Sigmoid colon (tissue), 6 donors: ENCODE measurements at regions not wholly inside any gene's neighbourhood (a gene's known extent, or its start where the extent isn't known, plus 50 kb on each side); places are given as distances from the start of the nearest gene placed in this dataset.

Source experiments
- DNase-seq: peaks from one replicate; pipeline ENCODE4 v3.0.0-alpha.2; 2019
- H3K27ac ChIP-seq, 4 donors: fragments of 200-600 bp; sonication (generic); one replicate each; pipeline ENCODE4 v1.5.1; 2016 to 2019; ENCODE audit warnings: mild to moderate bottlenecking in 1 of 4
- H3K27me3 ChIP-seq, 3 donors: fragments of 200-600 bp; sonication (generic); one replicate each; pipeline ENCODE4 v1.5.1; 2019; ENCODE audit warnings: mild to moderate bottlenecking in 1 of 3
- H3K36me3 ChIP-seq, 4 donors: fragments of 200-600 bp; sonication (generic); one replicate each; pipeline ENCODE4 v1.5.1; 2016 to 2019
- H3K4me1 ChIP-seq, 4 donors: fragments of 200-600 bp; sonication (generic); one replicate each; pipeline ENCODE4 v1.5.1; 2017 to 2019
- H3K4me3 ChIP-seq, 4 donors: fragments of 200-600 bp; sonication (generic); one replicate each; pipeline ENCODE4 v1.5.1; 2017 to 2019; ENCODE audit warnings: mild to moderate bottlenecking in 2 of 4, moderate library complexity in 1 of 4
- H3K9me3 ChIP-seq, 4 donors: fragments of 200-600 bp in 3 of 4; sonication (generic) in 3 of 4; one replicate each; pipeline versions ENCODE4 v1.5.1 to v1.6.1; 2013 to 2019
- EP300 ChIP-seq, 4 donors: sonication (generic); formaldehyde crosslinking; IDR thresholded peaks; one replicate each; pipeline ENCODE4 v1.6.1; 2017; ENCODE audit warnings: antibody characterized with exemption in 4 of 4
- POLR2A ChIP-seq, 2 donors: fragments of 450-650 bp; IDR thresholded peaks; one replicate each; pipeline ENCODE4 v1.6.1; 2016; ENCODE audit warnings: antibody characterized with exemption in 2 of 2, mild to moderate bottlenecking in 2 of 2, moderate library complexity in 2 of 2
- POLR2AphosphoS5 ChIP-seq, 4 donors: sonication (generic); formaldehyde crosslinking; IDR thresholded peaks; one replicate each; pipeline ENCODE4 v1.6.1; 2017; ENCODE audit warnings: antibody characterized with exemption in 4 of 4
- WGBS, 2 donors: extraction: QIAGEN DNeasy Blood & Tissue Kit; methylation state at CpG; one replicate each; pipeline ENCODE4 v1.1.7; 2013; 5-methylcytosine and 5-hydroxymethylcytosine counted together
- intact Hi-C: fragments of 100-400 bp; cut with DNase I; formaldehyde crosslinking; loops from one replicate; pipeline ENCODE4 v1.15.1; 2023
- TF ChIP-seq, protein P1 (sequence below), 4 experiments: fragments of 450-650 bp in 3 of 4; fragments of 200-600 bp in 1 of 4; IDR thresholded peaks; one replicate each; pipeline ENCODE4 v1.5.1; 2016 to 2019; ENCODE audit warnings: antibody characterized with exemption in 4 of 4, mild to moderate bottlenecking in 3 of 4, moderate library complexity in 2 of 4
- donor health status: healthy with polysubstance abuse.
- donor health status: healthy.

DNA sequence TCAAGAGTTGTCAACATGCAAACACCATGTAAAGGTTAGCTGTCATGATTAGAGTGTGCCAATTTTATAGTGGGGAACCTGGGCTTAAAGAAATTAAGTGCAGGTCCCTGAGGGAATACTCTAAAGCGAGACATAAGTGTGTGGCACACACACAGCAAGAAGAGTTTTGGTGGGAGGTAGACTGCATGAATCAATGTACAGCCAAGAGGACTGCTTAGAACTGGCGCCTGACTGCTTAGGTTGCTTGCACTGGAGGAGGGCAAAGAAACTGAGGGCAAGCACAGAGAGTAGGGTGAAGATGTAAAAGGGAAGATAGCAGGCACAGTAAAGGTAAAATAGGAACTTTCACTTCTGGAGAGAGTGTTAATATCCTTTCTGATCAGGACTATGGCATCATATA, 184.9 kb downstream of the SOX2 start:
- WGBS, 2 donors: 84% methylated on average over 2 of the region's 2 CpGs
- Histone ChIP-seq H3K36me3 (no peaks in the 10 kb centered on the region), H3K27ac (no peak overlapping the region), H3K27me3 (no peaks in the 10 kb centered on the region), H3K4me3 (no peak overlapping the region), H3K4me1 (no peaks in the 10 kb centered on the region), H3K9me3 (no peaks in the 10 kb centered on the region)
- intact Hi-C loops: no loop called here
- no peak for DNase-seq
- TF ChIP-seq POLR2A (IDR thresholded peaks at IDR 0.05): no peak
- TF ChIP-seq, protein P1, sequence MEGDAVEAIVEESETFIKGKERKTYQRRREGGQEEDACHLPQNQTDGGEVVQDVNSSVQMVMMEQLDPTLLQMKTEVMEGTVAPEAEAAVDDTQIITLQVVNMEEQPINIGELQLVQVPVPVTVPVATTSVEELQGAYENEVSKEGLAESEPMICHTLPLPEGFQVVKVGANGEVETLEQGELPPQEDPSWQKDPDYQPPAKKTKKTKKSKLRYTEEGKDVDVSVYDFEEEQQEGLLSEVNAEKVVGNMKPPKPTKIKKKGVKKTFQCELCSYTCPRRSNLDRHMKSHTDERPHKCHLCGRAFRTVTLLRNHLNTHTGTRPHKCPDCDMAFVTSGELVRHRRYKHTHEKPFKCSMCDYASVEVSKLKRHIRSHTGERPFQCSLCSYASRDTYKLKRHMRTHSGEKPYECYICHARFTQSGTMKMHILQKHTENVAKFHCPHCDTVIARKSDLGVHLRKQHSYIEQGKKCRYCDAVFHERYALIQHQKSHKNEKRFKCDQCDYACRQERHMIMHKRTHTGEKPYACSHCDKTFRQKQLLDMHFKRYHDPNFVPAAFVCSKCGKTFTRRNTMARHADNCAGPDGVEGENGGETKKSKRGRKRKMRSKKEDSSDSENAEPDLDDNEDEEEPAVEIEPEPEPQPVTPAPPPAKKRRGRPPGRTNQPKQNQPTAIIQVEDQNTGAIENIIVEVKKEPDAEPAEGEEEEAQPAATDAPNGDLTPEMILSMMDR (IDR thresholded peaks at IDR 0.05): no peak
- no peak for TF ChIP-seq POLR2AphosphoS5 (IDR thresholded peaks at IDR 0.05)
- no peak for TF ChIP-seq EP300 (IDR thresholded peaks at IDR 0.05)

DNA sequence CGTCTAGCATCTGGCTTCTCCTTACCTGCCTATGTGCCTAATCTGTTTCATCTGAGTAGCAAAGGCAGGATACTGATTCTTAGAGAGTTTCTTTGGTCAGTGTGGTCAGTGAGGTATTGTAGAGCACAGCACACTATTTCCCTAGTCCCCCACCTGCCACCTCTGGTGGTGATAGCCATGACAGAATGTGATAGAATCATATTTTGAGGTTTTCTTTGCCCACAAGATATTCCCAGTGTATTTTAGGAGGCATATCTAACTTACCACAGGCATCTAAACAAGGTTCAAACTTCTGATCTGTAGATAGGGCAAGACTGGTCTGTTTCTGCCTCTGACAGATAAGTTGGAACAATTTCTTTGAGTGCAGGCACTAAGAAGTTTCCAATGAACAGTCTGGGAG, 188.0 kb downstream of the SOX2 start:
- no peak overlapping the region for H3K27ac ChIP-seq
- H3K4me1 ChIP-seq: no peaks in the 10 kb centered on the region
- no peaks in the 10 kb centered on the region for H3K27me3 ChIP-seq
- DNase-seq: no peak
- H3K9me3 ChIP-seq: no peaks in the 10 kb centered on the region
- no peak overlapping the region for H3K4me3 ChIP-seq
- intact Hi-C loops: no loop called here
- H3K36me3 ChIP-seq: no peaks in the 10 kb centered on the region
- WGBS, 2 donors: 74 to 85% methylated on average over 1 of the region's 1 CpG
- no peak for TF ChIP-seq POLR2A (IDR thresholded peaks at IDR 0.05)
- TF ChIP-seq, protein P1 (IDR thresholded peaks at IDR 0.05): no peak
- TF ChIP-seq POLR2AphosphoS5 (IDR thresholded peaks at IDR 0.05): no peak
- no peak for TF ChIP-seq EP300 (IDR thresholded peaks at IDR 0.05)

DNA sequence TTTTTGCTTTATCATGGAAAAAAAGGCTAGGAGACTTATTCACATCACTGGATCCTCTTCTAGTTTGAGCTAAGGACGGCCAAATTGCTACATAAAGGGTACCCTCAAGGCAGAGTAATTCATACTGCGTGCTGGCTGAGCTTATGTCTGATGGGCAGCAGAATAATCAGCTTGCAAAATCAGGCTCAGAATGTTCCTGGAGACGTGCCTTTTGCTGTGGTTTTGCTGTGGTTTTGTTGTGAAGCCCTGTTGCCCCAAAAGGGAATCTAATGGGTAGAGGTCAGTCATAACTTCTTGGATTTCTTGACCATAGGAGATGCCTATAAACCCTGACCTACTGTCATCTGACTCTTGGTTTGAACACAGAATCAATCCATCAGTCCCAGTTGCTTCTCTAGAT, 189.9 kb downstream of the SOX2 start:
- DNase-seq: no peak
- TF ChIP-seq, protein P1 (IDR thresholded peaks at IDR 0.05): no peak
- no peak for TF ChIP-seq POLR2A (IDR thresholded peaks at IDR 0.05)
- TF ChIP-seq EP300 (IDR thresholded peaks at IDR 0.05): no peak
- no peak for TF ChIP-seq POLR2AphosphoS5 (IDR thresholded peaks at IDR 0.05)
- no peaks in the 10 kb centered on the region for H3K36me3 ChIP-seq
- H3K27me3 ChIP-seq: no peaks in the 10 kb centered on the region
- H3K27ac ChIP-seq: no peak overlapping the region
- no peaks in the 10 kb centered on the region for H3K4me1 ChIP-seq
- WGBS, 2 donors: 60 to 70% methylated on average over 3 of the region's 3 CpGs
- intact Hi-C loops: no loop called here
- no peak overlapping the region for H3K4me3 ChIP-seq
- no peaks in the 10 kb centered on the region for H3K9me3 ChIP-seq

DNA sequence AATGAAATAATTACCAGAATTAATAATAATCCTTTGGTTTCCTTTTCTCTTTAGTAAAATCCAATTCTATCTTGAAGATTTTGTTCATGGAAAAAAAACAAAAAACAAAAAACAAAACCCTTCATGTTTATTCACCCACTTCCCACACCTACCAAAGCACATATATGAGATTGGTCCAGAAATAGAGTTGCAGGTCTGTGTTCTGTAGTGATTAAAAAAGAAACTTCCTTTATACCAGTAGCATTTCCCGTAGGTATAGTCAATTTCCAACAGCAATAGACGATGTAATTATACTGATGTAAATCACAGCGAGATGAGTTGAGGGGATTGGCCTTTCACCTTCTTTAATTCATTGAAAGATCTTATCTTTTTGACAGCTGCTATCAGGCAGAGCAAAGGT, 194.6 kb downstream of the SOX2 start:
- H3K27me3 ChIP-seq: no peaks in the 10 kb centered on the region
- no peak for DNase-seq
- no peak overlapping the region for H3K27ac ChIP-seq
- no peaks in the 10 kb centered on the region for H3K9me3 ChIP-seq
- H3K4me3 ChIP-seq: no peak overlapping the region
- intact Hi-C loops: no loop called here
- no peaks in the 10 kb centered on the region for H3K36me3 ChIP-seq
- TF ChIP-seq POLR2AphosphoS5 (IDR thresholded peaks at IDR 0.05) (no peak), POLR2A (IDR thresholded peaks at IDR 0.05) (no peak), EP300 (IDR thresholded peaks at IDR 0.05) (no peak)
- TF ChIP-seq, protein P1 (IDR thresholded peaks at IDR 0.05): no peak
- H3K4me1 ChIP-seq: no peaks in the 10 kb centered on the region
- 15 to 48% methylated on average over 3 of the region's 3 CpGs for WGBS, 2 donors

DNA sequence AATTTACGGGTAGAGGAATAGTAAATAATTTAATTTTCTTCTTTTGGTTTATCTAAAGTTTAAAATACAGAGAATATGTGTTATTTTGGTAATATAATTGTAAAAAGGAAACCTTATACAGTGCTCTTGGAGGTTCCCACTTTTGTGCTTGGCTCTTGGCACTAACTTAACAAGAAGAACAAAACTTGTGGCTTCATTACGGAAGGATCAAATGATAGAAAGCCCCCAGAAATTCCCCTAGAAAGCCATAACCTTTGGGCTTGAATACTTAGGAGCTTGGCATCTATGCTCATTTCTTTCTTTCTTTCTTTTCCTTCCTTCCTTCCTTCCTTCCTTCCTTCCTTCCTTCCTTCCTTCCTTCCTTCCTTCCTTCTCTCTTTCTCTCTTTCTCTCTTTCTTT, 197.5 kb downstream of the SOX2 start:
- no peak overlapping the region for H3K27ac ChIP-seq
- intact Hi-C loops: no loop called here
- no peak overlapping the region for H3K4me3 ChIP-seq
- H3K4me1 ChIP-seq: no peaks in the 10 kb centered on the region
- no peak for DNase-seq
- TF ChIP-seq POLR2AphosphoS5 (IDR thresholded peaks at IDR 0.05) (no peak), EP300 (IDR thresholded peaks at IDR 0.05) (no peak), POLR2A (IDR thresholded peaks at IDR 0.05) (no peak)
- TF ChIP-seq, protein P1 (IDR thresholded peaks at IDR 0.05): no peak
- H3K9me3 ChIP-seq: no peaks in the 10 kb centered on the region
- 90 to 94% methylated on average over 2 of the region's 2 CpGs for WGBS, 2 donors
- H3K27me3 ChIP-seq: no peaks in the 10 kb centered on the region
- no peaks in the 10 kb centered on the region for H3K36me3 ChIP-seq
